LNCAP (cell line): ENCODE measurements at regions not wholly inside any gene's neighbourhood (a gene's known extent, or its start where the extent isn't known, plus 50 kb on each side); places are given as distances from the start of the nearest gene placed in this dataset.

ENCODE experiments used
- CTCF ChIP-seq: fragments of 450-650 bp; IDR thresholded peaks from 2 replicates; pipeline ENCODE4 v1.5.1; 2017; ENCODE audit warnings: mild to moderate bottlenecking

DNA sequence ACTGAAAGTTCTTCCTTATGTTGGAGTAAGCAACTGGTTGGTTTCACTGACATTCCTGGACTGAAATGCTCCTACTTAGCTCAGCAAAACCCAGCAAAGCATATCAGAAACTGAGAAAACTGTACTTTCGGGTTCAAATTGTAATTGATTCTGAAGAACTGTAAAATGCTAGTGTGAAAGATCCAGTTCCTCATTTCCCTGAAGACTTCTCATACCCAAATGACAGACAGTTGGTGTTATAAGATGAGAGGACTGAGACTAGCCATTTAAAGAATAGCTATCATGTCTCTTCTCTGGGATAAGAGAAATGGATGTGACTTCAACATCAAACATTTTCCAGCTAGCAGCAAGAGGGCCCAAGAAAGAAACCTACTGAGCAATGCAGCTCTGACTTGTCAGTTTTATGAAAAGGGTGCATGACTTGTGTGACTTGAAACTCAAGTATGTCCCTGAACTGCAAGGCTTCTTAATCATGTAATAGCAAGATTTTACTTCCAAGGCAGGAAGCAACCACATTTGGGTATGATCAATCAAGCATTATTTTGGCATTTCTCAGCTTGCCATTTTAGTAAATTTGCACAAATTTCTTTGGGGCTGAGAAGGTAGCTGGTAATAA is 420.3 kb upstream of the MMADHC start:
- no peak for TF ChIP-seq CTCF

GRCh38 chr2:150006591-150006990 is 419.0 kb upstream of the MMADHC start:
- TF ChIP-seq CTCF = no peak

DNA sequence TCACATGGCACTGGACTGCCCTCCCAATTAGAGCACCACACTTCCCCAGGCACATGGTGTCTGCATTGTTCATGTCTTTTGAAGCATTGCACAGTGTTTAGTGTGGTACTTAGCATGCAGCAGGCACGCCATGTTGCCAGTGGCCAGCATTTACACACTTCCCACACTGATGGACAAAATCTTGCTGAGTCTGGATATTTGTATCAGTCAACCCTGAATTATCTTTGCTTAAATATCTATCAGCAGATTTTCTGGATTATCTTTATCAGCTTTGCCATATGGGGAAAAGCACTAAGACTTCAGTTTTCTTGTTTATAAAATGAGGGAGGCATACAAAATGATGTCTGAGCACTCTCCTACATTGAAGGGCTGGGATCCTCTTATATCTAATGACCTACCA is 416.0 kb upstream of the MMADHC start:
- TF ChIP-seq CTCF = no peak

DNA sequence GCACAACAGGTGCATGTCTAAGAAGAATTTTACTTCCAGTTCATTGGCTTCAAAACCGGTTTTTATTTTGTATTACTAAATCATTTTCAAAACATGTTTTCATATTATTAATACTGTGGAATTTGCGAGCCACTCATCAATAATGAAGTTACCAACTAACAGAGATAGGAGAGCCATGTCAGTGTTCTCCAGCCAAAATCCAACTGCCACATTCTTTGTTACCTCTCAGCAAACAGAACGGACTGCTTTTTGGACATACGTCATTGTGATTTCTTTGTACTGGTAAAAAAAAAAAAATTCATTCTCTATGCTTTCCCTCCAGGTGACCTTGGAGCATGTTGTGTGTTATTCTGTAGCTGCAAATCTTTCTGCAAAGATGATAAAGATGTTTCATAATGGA is 414.2 kb upstream of the MMADHC start:
- TF ChIP-seq CTCF = no peak

- no peak for TF ChIP-seq CTCF
These were observed 409.3 kb upstream of the MMADHC start for GRCh38 chr2:149996901-149997300.

GRCh38 chr2:149994057-149994728 is 406.6 kb upstream of the MMADHC start:
- no peak for TF ChIP-seq CTCF

DNA sequence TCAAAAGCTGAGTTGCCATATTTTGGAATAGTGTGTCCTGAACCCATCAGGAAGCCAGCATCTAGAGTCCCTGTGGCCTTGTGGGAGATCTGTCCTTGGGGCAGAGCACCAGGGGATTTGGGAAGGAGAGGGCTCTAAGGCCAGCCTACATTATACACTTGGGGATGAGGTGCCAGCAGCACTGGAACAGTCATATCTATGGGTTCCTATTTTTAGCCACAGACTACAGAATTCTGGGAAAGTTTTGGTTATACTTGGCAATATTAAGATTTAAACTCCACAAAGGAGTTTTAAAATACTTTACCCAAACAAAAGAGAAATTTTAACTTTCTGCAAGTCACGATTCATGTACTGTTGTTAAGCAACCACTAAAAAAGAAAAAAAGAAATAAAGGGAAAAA is 405.7 kb upstream of the MMADHC start:
- no peak for TF ChIP-seq CTCF

GRCh38 chr2:149991576-149991975 is 404.0 kb upstream of the MMADHC start:
- TF ChIP-seq CTCF = no peak
